ENCODE measurements at regions not wholly inside any gene's neighbourhood (a gene's known extent, or its start where the extent isn't known, plus 50 kb on each side); places are given as distances from the start of the nearest gene placed in this dataset.

- no peak for TF ChIP-seq TAF1 (IDR thresholded peaks at IDR 0.05; ENCODE audit: low read depth)
- TF ChIP-seq TCF12 (IDR thresholded peaks at IDR 0.05; ENCODE audit: low read depth), result no peak
- TF ChIP-seq, protein P1, sequence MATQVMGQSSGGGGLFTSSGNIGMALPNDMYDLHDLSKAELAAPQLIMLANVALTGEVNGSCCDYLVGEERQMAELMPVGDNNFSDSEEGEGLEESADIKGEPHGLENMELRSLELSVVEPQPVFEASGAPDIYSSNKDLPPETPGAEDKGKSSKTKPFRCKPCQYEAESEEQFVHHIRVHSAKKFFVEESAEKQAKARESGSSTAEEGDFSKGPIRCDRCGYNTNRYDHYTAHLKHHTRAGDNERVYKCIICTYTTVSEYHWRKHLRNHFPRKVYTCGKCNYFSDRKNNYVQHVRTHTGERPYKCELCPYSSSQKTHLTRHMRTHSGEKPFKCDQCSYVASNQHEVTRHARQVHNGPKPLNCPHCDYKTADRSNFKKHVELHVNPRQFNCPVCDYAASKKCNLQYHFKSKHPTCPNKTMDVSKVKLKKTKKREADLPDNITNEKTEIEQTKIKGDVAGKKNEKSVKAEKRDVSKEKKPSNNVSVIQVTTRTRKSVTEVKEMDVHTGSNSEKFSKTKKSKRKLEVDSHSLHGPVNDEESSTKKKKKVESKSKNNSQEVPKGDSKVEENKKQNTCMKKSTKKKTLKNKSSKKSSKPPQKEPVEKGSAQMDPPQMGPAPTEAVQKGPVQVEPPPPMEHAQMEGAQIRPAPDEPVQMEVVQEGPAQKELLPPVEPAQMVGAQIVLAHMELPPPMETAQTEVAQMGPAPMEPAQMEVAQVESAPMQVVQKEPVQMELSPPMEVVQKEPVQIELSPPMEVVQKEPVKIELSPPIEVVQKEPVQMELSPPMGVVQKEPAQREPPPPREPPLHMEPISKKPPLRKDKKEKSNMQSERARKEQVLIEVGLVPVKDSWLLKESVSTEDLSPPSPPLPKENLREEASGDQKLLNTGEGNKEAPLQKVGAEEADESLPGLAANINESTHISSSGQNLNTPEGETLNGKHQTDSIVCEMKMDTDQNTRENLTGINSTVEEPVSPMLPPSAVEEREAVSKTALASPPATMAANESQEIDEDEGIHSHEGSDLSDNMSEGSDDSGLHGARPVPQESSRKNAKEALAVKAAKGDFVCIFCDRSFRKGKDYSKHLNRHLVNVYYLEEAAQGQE (IDR thresholded peaks at IDR 0.05; ENCODE audit: low read depth), result no peak
- TF ChIP-seq EP300 (IDR thresholded peaks at IDR 0.05; ENCODE audit: borderline replicate concordance), result no peak
- TF ChIP-seq TEAD4 (IDR thresholded peaks at IDR 0.05), result no peak
- no peak for TF ChIP-seq USF1 (IDR thresholded peaks at IDR 0.05)
- TF ChIP-seq YY1 (IDR thresholded peaks at IDR 0.05; ENCODE audit: low read depth), result no peak
- TF ChIP-seq MAX (IDR thresholded peaks at IDR 0.05), result no peak
- TF ChIP-seq EGR1 (IDR thresholded peaks at IDR 0.05), result no peak
- TF ChIP-seq CREB1 (IDR thresholded peaks at IDR 0.05; ENCODE audit: low read depth), result no peak
Observed at GRCh38 chr16:6012716-6013115, 915.1 kb upstream of the EEF2KMT start.

Measured in Ishikawa (cell line).